ENCODE measurements at regions not wholly inside any gene's neighbourhood (a gene's known extent, or its start where the extent isn't known, plus 50 kb on each side); places are given as distances from the start of the nearest gene placed in this dataset.

GRCh38 chr14:98385851-98386250 lies 886.1 kb downstream of the BCL11B start:
- no peak for DNase-seq (ENCODE audit: low read depth)
- no peak for TF ChIP-seq CTCF (conservative IDR thresholded peaks at IDR 0.05; ENCODE audit: low read depth, low read length)

GRCh38 chr14:98391061-98391460 lies 880.9 kb downstream of the BCL11B start:
- TF ChIP-seq CTCF (conservative IDR thresholded peaks at IDR 0.05; ENCODE audit: low read depth, low read length), result no peak
- H3K4me3 ChIP-seq (ENCODE audit: low read depth, low read length), result no peak overlapping the region
- no peak for DNase-seq (ENCODE audit: low read depth)

More at GRCh38 chr14:98385851-98386250, 886.1 kb downstream of the BCL11B start:
- no peak overlapping the region for H3K4me3 ChIP-seq (ENCODE audit: low read depth, low read length)

- TF ChIP-seq CTCF (conservative IDR thresholded peaks at IDR 0.05; ENCODE audit: low read depth, low read length), result no peak
- DNase-seq (ENCODE audit: low read depth), result no peak
Measured at GRCh38 chr14:98393527-98393926, 878.5 kb downstream of the BCL11B start.

GRCh38 chr14:98404811-98405210 lies 867.2 kb downstream of the BCL11B start:
- no peak for TF ChIP-seq CTCF (conservative IDR thresholded peaks at IDR 0.05; ENCODE audit: low read depth, low read length)
- no peak overlapping the region for H3K4me3 ChIP-seq (ENCODE audit: low read depth, low read length)
- no peak for DNase-seq (ENCODE audit: low read depth)

More at GRCh38 chr14:98393527-98393926, 878.5 kb downstream of the BCL11B start:
- H3K4me3 ChIP-seq (ENCODE audit: low read depth, low read length), result no peak overlapping the region

- H3K4me3 ChIP-seq (ENCODE audit: low read depth, low read length), result no peak overlapping the region
- no peak for DNase-seq (ENCODE audit: low read depth)
- no peak for TF ChIP-seq CTCF (conservative IDR thresholded peaks at IDR 0.05; ENCODE audit: low read depth, low read length)
Measured at GRCh38 chr14:98408024-98408555, 863.9 kb downstream of the BCL11B start.

GRCh38 chr14:98408713-98409112 lies 863.3 kb downstream of the BCL11B start:
- no peak for TF ChIP-seq CTCF (conservative IDR thresholded peaks at IDR 0.05; ENCODE audit: low read depth, low read length)
- no peak for DNase-seq (ENCODE audit: low read depth)
- H3K4me3 ChIP-seq (ENCODE audit: low read depth, low read length), result no peak overlapping the region

GRCh38 chr14:98411154-98411553 lies 860.8 kb downstream of the BCL11B start:
- DNase-seq (ENCODE audit: low read depth), result no peak
- TF ChIP-seq CTCF (conservative IDR thresholded peaks at IDR 0.05; ENCODE audit: low read depth, low read length), result no peak
- H3K4me3 ChIP-seq (ENCODE audit: low read depth, low read length), result no peak overlapping the region

All from choroid plexus epithelial cell (primary cell).